Prostate gland (tissue), 2 donors: ENCODE measurements at regions not wholly inside any gene's neighbourhood (a gene's known extent, or its start where the extent isn't known, plus 50 kb on each side); places are given as distances from the start of the nearest gene placed in this dataset.

ENCODE experiments used
- POLR2A ChIP-seq: fragments of 450-650 bp; IDR thresholded peaks from one replicate; pipeline ENCODE4 v1.6.1; 2016; ENCODE audit warnings: antibody characterized with exemption, mild to moderate bottlenecking
- POLR2AphosphoS5 ChIP-seq: sonication (generic); formaldehyde crosslinking; IDR thresholded peaks from one replicate; pipeline ENCODE4 v1.6.1; 2017; ENCODE audit warnings: antibody characterized with exemption
- TF ChIP-seq, protein P1 (sequence below), 4 experiments: fragments of 200-600 bp in 2 of 4; fragments of 450-650 bp in 2 of 4; sonication (generic) in 2 of 4; IDR thresholded peaks; 1 replicate in 3 of 4; 2 replicates in 1 of 4; pipeline ENCODE4 v1.5.1; 2016 to 2019; ENCODE audit warnings: antibody characterized with exemption in 4 of 4, mild to moderate bottlenecking in 2 of 4, moderate library complexity in 2 of 4

DNA sequence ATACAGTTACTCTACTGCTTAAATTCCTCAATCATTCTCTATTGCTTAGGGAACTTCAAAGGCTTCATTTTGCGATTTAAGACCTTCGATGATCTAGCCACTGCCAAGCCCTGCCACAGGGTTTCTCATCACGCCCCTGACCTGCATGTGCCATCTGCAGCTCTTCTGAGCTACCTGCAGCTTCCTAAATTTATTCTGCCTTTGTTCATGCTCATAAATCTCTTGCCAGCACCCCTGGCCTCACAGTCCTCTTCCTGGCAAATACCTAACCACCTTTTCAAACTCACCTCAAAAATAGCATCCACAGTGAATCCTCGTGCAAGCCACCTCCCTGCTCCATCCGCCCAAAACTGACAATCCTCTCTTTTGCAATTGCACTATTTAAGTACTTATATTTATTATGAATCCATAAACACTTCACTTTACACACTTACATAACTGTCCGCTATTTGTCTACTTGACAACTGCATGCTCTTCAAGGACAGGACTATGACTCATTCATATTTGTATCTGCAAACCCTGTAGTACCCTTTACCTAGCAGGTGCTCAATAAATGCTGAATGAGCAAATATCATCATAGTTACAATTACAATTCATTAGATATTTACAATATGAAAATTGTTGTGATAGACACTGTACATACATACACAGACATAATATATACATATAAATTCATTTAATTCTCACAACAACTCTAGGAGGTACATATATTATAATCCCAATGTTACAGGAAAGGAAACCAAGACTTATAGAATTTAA lies 280.0 kb upstream of the RASGEF1B start:
- TF ChIP-seq, protein P1, sequence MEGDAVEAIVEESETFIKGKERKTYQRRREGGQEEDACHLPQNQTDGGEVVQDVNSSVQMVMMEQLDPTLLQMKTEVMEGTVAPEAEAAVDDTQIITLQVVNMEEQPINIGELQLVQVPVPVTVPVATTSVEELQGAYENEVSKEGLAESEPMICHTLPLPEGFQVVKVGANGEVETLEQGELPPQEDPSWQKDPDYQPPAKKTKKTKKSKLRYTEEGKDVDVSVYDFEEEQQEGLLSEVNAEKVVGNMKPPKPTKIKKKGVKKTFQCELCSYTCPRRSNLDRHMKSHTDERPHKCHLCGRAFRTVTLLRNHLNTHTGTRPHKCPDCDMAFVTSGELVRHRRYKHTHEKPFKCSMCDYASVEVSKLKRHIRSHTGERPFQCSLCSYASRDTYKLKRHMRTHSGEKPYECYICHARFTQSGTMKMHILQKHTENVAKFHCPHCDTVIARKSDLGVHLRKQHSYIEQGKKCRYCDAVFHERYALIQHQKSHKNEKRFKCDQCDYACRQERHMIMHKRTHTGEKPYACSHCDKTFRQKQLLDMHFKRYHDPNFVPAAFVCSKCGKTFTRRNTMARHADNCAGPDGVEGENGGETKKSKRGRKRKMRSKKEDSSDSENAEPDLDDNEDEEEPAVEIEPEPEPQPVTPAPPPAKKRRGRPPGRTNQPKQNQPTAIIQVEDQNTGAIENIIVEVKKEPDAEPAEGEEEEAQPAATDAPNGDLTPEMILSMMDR (IDR thresholded peaks at IDR 0.05): no peak
- TF ChIP-seq POLR2A (no peak), POLR2AphosphoS5 (no peak)
